Fibroblast of the aortic adventitia (primary cell): ENCODE measurements at regions not wholly inside any gene's neighbourhood (a gene's known extent, or its start where the extent isn't known, plus 50 kb on each side); places are given as distances from the start of the nearest gene placed in this dataset.

Experiments used
- DNase-seq: peaks from one replicate; pipeline ENCODE4 v3.0.0-alpha.2; 2010; ENCODE audit warnings: low read depth
- H3K4me3 ChIP-seq: 2 replicates; pipeline ENCODE4 v1.5.1; 2011; ENCODE audit warnings: low read depth, mild to moderate bottlenecking, control low read depth, low read length, moderate library complexity
- CTCF ChIP-seq: IDR thresholded peaks from 2 replicates; pipeline ENCODE4 v1.5.1; 2011; ENCODE audit warnings: mild to moderate bottlenecking, low read length, control low read depth, inconsistent platforms; ENCODE audit not compliant: insufficient read depth

GRCh38 chr2:150215041-150215440 lies 272.4 kb downstream of the RND3 start:
- H3K4me3 ChIP-seq, result no peak overlapping the region
- no peak for DNase-seq
- TF ChIP-seq CTCF, result no peak

GRCh38 chr2:150214626-150215025 lies 272.8 kb downstream of the RND3 start:
- no peak for TF ChIP-seq CTCF
- H3K4me3 ChIP-seq, result no peak overlapping the region
- DNase-seq, result no peak

GRCh38 chr2:150212722-150213171 lies 274.7 kb downstream of the RND3 start:
- no peak for TF ChIP-seq CTCF

DNA sequence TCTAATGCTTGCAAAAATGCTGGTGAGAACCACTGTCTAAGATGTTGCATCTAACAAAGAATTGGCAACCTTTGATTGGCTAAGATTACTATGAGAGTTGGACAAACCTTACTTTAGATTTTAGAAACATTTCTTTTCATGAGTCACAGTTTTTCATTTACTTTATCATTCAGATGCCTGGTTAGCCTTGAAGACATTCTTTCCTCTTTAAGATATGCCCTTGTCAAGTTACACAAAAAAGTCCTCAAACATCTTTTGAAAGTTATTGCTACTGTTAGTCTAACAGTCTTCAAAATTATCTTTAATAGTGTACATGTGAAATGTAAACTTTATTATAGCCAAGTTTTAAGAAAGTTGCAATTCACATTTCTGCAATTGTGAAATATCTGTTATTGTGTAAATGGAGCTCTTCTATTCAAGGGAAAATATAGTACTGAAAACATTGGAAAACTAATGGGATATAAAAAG lies 276.3 kb downstream of the RND3 start:
- no peak overlapping the region for H3K4me3 ChIP-seq
- DNase-seq, result peak; percentile 94
- TF ChIP-seq CTCF, result no peak

More at GRCh38 chr2:150212722-150213171, 274.7 kb downstream of the RND3 start:
- no peak overlapping the region for H3K4me3 ChIP-seq
- peak; percentile 45 for DNase-seq

GRCh38 chr2:150209746-150210145 lies 277.7 kb downstream of the RND3 start:
- no peak overlapping the region for H3K4me3 ChIP-seq
- peak; percentile 61 for DNase-seq
- TF ChIP-seq CTCF, result no peak

GRCh38 chr2:150208689-150209088 lies 278.8 kb downstream of the RND3 start:
- DNase-seq, result no peak
- H3K4me3 ChIP-seq, result no peak overlapping the region
- TF ChIP-seq CTCF, result no peak

DNA sequence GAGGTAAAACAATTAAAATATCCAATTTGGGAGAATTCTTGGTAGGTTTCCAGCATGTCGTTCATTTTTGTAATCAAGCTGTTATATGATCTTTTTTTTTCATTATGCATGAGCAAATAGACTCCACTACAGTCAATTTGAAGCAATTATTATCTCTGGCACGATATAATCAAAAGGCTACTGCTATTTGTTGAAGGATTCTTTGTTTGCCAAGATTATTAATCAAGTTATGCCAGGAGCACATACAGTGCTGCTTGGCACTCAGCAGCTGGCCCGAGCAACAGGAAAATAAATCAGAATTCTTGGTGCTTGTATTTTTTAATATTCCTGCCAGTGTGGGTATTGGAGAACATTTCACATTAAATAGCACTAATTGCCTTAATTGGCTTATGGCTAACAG lies 279.5 kb downstream of the RND3 start:
- no peak for DNase-seq
- TF ChIP-seq CTCF, result no peak
- H3K4me3 ChIP-seq, result no peak overlapping the region
